ENCODE measurements at regions not wholly inside any gene's neighbourhood (a gene's known extent, or its start where the extent isn't known, plus 50 kb on each side); places are given as distances from the start of the nearest gene placed in this dataset.

GRCh38 chr20:39954621-39955020, 734.4 kb downstream of the MAFB start:
- TF ChIP-seq, protein P1, sequence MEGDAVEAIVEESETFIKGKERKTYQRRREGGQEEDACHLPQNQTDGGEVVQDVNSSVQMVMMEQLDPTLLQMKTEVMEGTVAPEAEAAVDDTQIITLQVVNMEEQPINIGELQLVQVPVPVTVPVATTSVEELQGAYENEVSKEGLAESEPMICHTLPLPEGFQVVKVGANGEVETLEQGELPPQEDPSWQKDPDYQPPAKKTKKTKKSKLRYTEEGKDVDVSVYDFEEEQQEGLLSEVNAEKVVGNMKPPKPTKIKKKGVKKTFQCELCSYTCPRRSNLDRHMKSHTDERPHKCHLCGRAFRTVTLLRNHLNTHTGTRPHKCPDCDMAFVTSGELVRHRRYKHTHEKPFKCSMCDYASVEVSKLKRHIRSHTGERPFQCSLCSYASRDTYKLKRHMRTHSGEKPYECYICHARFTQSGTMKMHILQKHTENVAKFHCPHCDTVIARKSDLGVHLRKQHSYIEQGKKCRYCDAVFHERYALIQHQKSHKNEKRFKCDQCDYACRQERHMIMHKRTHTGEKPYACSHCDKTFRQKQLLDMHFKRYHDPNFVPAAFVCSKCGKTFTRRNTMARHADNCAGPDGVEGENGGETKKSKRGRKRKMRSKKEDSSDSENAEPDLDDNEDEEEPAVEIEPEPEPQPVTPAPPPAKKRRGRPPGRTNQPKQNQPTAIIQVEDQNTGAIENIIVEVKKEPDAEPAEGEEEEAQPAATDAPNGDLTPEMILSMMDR (IDR thresholded peaks at IDR 0.05; ENCODE audit: low read length), result no peak
- no peak for TF ChIP-seq EZH2 (IDR thresholded peaks at IDR 0.05; ENCODE audit: borderline replicate concordance, low read length)
